ENCODE measurements at regions not wholly inside any gene's neighbourhood (a gene's known extent, or its start where the extent isn't known, plus 50 kb on each side); places are given as distances from the start of the nearest gene placed in this dataset.

DNA sequence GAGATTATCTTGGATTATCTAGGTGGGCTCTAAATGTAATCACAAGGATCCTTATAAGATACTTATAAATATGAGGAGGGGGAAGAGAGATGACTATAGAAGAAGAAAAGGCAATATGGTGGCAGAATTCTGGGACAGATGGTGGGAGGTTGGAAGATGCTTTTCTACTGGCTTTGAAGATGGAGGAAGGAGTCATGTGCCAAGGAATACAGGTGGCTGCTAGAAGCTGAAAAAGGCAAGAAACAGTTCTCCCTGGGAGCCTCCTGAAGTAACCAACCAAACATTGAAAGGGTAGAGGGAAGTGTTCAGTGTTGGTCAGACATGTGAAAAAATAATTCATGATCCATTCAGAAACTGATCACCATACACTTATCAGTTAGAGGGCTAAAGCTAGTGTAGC lies 213.3 kb downstream of the WDR11 start:
- H3K27ac Mint-ChIP-seq, result no peak overlapping the region
- H3K4me1 Mint-ChIP-seq (ENCODE audit: low read depth), result no peaks in the 10 kb centered on the region
- H3K9me3 Mint-ChIP-seq (ENCODE audit: low read depth), result no peaks in the 10 kb centered on the region
- no peaks in the 10 kb centered on the region for H3K27me3 Mint-ChIP-seq
- no peaks in the 10 kb centered on the region for H3K36me3 Mint-ChIP-seq
- H3K4me3 Mint-ChIP-seq, result no peak overlapping the region

DNA sequence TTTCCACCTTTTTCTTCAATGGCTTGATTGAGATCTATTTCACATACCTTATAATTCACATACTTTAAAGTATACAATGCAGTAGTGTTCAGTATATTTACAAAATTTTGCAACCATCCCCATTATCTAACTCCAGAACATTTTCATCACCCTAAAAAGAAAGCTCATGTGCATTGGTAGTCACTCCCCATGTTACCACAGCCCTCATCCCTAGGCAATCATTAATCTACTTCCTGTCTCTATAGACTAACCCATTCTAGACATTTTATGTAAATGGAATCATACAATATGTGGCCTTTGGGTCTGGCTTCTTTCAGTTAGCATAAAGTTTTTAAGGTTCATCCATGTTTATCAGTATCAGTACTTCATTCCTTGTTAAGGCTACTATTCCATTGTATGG lies 214.2 kb downstream of the WDR11 start:
- Mint-ChIP-seq H3K36me3 (no peaks in the 10 kb centered on the region), H3K4me3 (no peak overlapping the region), H3K27me3 (no peaks in the 10 kb centered on the region), H3K4me1 (ENCODE audit: low read depth) (no peaks in the 10 kb centered on the region), H3K9me3 (ENCODE audit: low read depth) (no peaks in the 10 kb centered on the region), H3K27ac (no peak overlapping the region)

DNA sequence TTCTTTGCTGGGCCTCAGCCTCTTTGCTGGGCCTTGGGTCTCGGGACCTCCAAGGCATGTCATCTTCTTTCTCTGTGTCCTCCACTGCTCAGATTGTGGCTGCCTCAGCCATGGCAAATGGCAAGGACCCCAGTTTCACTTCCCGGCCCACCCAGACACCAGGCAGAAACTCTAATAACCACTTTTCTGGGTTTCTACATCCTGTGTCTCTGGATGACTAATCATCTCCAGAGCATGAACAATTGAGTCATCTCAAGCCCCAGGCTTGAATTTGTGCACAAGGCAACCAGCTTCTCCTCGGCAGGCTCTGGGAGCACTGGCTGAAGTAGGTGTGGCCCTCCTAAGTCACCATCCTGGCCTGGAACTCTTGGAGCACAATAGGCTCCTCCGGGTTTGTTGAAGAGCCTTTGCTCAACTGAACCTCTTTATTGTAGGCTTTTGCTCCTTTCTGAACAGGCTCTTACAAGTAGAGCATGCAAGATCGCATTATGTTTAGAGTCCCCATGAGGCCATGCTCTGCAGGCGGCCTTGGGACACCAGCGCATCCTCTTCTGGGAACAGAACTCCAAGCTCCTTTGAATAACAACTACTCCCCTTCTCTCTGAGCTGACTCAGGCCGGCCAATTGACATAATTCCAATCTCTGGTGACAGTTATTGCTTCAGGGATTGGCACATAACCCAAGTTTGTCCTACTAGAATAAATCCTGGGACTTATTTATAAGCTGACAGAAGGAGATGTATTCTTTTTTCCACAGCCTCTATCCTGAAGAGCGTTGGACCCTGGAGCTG lies 218.1 kb downstream of the WDR11 start:
- no peaks in the 10 kb centered on the region for H3K27me3 Mint-ChIP-seq
- no peak overlapping the region for H3K27ac Mint-ChIP-seq
- H3K36me3 Mint-ChIP-seq, result no peaks in the 10 kb centered on the region
- H3K4me3 Mint-ChIP-seq, result no peak overlapping the region
- no peaks in the 10 kb centered on the region for H3K4me1 Mint-ChIP-seq (ENCODE audit: low read depth)
- no peaks in the 10 kb centered on the region for H3K9me3 Mint-ChIP-seq (ENCODE audit: low read depth)

DNA sequence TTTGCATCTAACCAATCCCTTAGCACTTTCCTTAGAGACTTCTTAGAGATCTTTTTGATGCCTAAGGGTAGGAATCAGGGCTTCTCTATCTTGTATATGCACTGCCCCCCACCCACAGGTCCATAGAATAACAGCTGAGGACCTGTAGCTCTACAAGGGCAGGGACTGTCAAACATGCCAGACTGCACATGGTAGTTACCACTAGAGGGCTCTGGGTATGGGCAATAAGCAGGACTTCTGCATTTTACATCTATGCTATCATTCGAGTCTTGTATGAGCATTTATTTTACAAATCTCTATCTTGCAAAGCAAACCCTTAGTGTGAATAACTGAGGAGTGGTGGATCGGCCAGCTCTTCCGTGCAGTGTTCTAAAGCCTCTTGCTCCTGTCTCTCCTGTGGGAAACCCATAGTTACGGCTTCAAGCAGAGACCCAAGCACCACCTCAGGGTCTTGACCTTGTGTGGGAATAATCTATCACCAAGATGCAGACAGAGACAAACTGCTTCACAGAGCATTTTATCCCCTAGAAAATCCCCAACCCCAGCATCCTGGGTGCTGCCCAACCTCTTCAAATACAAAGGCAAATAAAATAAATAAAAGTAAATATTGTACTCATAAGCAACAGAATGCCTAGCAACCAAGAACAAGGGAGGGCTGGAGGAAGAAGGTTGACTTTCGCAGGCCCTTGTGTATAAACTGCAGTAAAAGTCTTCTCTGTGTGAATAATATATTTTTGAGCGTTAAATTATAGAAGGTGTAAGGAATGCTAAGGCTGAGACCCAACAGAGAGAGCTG lies 219.3 kb downstream of the WDR11 start:
- Mint-ChIP-seq H3K27me3 (no peaks in the 10 kb centered on the region), H3K4me1 (ENCODE audit: low read depth) (no peaks in the 10 kb centered on the region), H3K4me3 (no peak overlapping the region), H3K27ac (no peak overlapping the region), H3K9me3 (ENCODE audit: low read depth) (no peaks in the 10 kb centered on the region), H3K36me3 (no peaks in the 10 kb centered on the region)

DNA sequence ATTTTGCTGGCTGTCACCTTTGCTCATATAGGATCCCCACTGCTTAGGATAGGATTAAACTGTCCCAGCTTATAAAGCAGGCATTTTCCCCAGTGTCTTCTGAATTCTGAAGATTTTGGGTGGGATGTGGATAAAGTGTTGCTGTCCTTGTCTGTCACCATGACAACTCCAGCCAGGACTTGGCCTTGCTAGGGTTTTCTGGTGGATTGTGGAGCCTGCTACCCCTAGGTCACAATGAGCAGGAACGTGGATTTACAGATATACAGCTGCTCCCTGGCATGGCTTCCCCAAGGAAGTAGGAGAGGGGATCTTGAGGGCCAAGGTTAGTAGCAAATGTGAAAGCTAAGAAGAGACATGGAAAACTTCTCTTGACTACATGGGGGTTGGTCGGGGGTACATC lies 220.7 kb downstream of the WDR11 start:
- Mint-ChIP-seq H3K27me3 (no peaks in the 10 kb centered on the region), H3K36me3 (no peaks in the 10 kb centered on the region), H3K9me3 (ENCODE audit: low read depth) (no peaks in the 10 kb centered on the region), H3K4me3 (no peak overlapping the region), H3K4me1 (ENCODE audit: low read depth) (no peaks in the 10 kb centered on the region), H3K27ac (no peak overlapping the region)

DNA sequence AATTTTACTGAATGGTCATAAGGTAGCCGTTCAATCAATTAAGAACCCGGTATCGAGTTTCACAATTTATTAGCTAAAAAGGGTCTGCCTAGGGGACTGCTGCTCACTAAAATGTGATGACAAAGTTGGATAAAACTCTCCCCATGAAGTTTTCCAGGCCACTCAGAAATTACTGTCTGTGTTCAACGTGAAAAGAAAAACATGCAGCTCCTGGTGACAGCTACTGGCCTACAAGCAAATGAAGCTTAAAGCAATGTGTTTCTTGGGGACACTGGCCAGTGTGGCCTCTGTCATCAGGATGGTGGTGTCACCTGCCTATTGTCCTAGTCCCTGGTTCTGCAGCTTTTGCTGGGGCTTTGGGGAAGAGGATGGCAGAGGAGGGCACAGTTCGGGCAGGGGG lies 222.6 kb downstream of the WDR11 start:
- Mint-ChIP-seq H3K36me3 (no peaks in the 10 kb centered on the region), H3K4me3 (no peak overlapping the region), H3K27ac (no peak overlapping the region), H3K4me1 (ENCODE audit: low read depth) (no peaks in the 10 kb centered on the region), H3K9me3 (ENCODE audit: low read depth) (no peaks in the 10 kb centered on the region), H3K27me3 (no peaks in the 10 kb centered on the region)

DNA sequence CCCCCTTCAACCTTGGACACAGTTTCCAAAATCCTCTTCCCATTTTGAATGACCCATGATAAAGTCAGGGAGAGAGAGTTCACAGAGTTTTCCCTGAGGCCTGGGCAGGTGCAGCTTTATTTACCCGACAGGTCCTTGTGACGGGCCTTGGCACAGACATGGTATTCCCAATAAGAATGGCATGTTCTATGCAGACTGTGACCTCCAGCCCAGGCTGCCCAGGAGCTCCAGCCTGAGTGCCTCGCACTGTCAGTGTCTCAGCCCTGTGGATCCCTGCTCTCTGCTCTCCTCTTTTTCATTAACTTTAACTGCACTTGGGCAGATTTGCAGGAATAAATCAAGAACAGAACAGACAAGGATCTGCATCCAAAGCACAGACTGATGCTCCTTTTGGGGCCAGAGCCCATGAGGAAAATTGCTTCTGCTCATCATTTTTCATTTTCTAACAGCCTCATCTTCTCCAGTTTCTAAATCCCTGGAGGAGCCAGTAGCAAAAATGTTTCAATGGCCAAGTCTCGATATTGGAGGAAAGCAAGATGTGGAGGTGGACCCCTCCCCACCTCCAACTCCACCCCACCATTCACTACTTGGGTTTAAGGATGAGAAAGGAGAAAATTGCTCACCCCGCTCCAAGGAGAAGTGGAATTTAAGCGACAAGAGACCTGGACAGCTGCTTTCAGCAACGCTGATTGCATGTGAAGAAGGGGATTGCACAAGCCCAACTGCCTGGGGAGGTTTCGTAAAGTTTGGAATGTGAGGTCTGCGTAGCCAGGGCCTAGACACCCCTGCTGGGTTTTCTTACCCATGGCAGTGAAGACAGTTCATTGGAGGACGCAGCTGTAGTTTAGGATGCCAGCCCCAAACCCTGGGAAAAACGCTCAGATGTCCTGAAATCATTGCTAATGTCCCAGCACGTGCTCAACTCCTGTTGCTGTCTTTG lies 225.9 kb downstream of the WDR11 start:
- no peaks in the 10 kb centered on the region for H3K36me3 Mint-ChIP-seq
- no peaks in the 10 kb centered on the region for H3K9me3 Mint-ChIP-seq (ENCODE audit: low read depth)
- H3K4me1 Mint-ChIP-seq (ENCODE audit: low read depth), result no peaks in the 10 kb centered on the region
- H3K27me3 Mint-ChIP-seq, result no peaks in the 10 kb centered on the region
- no peak overlapping the region for H3K4me3 Mint-ChIP-seq
- H3K27ac Mint-ChIP-seq, result no peak overlapping the region

DNA sequence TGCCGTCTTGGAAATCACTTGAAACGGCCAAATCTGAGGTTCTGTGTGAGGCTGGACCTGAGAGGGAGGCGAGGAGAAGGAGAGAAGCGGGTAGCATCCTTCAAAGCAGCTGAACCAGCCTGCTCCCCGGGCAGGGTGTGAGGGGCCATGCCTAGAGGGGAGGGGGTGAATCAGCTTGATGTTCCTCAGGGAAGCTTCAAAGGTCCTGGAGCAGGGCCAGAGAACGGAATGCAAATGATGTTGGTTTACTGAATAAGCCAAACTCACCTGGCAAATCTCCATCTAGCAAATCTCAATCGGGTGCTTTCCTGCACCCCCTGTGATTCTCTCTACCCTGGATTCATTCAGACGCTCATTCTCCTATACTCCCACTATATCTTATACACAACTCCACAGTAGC lies 226.9 kb downstream of the WDR11 start:
- no peaks in the 10 kb centered on the region for H3K27me3 Mint-ChIP-seq
- no peak overlapping the region for H3K27ac Mint-ChIP-seq
- no peaks in the 10 kb centered on the region for H3K9me3 Mint-ChIP-seq (ENCODE audit: low read depth)
- no peaks in the 10 kb centered on the region for H3K4me1 Mint-ChIP-seq (ENCODE audit: low read depth)
- H3K4me3 Mint-ChIP-seq, result no peak overlapping the region
- H3K36me3 Mint-ChIP-seq, result no peaks in the 10 kb centered on the region

DNA sequence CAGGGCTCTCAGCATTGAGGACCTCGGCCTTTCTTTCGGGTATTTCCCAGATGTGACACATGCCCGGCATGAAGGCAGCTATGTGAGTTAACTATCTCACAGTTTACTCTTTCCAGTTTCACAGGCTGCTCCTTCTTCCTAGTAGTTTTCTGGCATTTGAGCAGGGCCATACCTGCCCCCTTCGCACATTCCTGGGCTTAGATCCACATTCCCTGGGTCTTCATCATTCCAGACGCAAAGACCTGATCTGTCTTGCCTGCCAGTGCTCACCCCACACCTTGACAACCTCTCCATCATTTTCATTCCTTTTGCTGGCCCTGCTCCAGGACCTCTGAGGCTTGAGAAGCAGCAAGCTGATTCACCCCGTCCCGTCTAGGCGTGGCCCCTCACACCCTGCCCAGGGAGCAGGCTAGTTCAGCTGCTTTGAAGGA lies 227.5 kb downstream of the WDR11 start:
- H3K36me3 Mint-ChIP-seq, result no peaks in the 10 kb centered on the region
- H3K9me3 Mint-ChIP-seq (ENCODE audit: low read depth), result no peaks in the 10 kb centered on the region
- no peak overlapping the region for H3K4me3 Mint-ChIP-seq
- no peak overlapping the region for H3K27ac Mint-ChIP-seq
- no peaks in the 10 kb centered on the region for H3K27me3 Mint-ChIP-seq
- H3K4me1 Mint-ChIP-seq (ENCODE audit: low read depth), result no peaks in the 10 kb centered on the region

DNA sequence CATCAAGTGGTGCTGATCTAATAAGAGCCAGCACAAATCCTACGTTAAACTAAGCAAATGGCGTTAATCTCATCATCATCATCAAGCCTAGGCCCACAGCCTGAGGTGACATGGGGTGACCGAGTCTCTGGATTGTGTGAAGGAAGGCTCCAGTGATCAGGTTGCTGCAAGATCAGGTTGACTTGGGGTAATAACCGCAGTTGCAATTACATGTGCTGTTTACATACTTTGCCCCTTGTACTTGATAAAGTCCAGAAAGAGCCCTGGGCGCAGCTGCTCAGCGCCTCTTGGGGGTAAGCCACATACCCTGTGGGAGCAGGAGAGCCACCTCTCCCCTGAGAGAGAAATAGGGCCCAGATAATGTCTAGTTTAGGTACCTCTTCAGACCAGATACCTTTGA lies 228.1 kb downstream of the WDR11 start:
- Mint-ChIP-seq H3K27me3 (no peaks in the 10 kb centered on the region), H3K36me3 (no peaks in the 10 kb centered on the region), H3K4me1 (ENCODE audit: low read depth) (no peaks in the 10 kb centered on the region), H3K4me3 (no peak overlapping the region), H3K9me3 (ENCODE audit: low read depth) (no peaks in the 10 kb centered on the region), H3K27ac (no peak overlapping the region)

DNA sequence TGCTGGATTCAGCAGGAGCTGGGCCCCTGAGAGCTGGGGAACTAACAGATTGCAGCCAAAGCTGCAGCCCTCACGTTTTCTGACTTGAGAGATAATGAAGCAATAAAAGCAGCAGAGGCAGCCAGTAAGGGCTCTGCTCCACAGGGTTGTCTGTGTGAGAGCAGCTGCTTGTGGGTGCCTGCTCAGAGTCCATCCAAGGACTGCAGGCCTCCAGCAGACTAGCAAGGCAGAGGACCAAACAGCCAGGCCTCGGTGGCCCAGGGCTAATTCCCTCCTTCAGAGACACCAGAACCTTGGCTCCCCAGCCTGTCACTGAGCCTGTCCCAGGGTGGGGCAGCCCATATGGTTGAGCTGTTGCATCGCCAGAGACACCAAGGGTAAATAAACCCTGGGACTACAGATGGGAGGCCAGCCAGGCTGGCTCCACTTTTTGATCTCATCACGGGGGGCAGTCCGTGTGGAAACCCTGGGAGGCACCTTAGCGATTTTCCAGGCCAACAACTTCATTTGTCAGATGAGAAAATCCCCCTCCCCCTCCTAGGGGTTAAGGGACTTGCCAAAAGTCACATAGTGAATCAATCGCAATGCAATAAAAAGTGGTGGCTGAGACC lies 229.2 kb downstream of the WDR11 start:
- H3K27ac Mint-ChIP-seq, result no peak overlapping the region
- H3K27me3 Mint-ChIP-seq, result no peaks in the 10 kb centered on the region
- H3K4me3 Mint-ChIP-seq, result no peak overlapping the region
- no peaks in the 10 kb centered on the region for H3K4me1 Mint-ChIP-seq (ENCODE audit: low read depth)
- H3K9me3 Mint-ChIP-seq (ENCODE audit: low read depth), result no peaks in the 10 kb centered on the region
- H3K36me3 Mint-ChIP-seq, result no peaks in the 10 kb centered on the region

DNA sequence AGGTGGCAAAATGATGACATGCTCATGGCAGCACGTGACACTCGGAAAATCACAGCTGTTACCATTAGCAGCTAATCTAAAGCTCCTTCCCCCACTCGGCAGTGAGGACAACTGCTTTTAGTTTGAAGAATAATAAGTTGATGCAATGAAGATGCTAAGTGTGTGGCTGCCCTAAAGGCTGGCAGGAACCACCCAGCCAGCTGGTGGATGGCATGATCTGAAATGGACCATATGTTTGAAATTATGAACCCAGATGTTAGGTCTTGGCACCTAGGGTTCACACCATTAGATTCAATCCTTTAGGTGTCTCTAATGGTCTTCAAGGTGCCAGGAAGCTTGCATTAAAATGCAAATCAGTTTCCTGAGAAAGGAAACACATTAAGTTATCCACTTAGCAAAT lies 230.1 kb downstream of the WDR11 start:
- H3K36me3 Mint-ChIP-seq, result no peaks in the 10 kb centered on the region
- no peaks in the 10 kb centered on the region for H3K4me1 Mint-ChIP-seq (ENCODE audit: low read depth)
- H3K4me3 Mint-ChIP-seq, result no peak overlapping the region
- H3K27ac Mint-ChIP-seq, result no peak overlapping the region
- no peaks in the 10 kb centered on the region for H3K27me3 Mint-ChIP-seq
- no peaks in the 10 kb centered on the region for H3K9me3 Mint-ChIP-seq (ENCODE audit: low read depth)

DNA sequence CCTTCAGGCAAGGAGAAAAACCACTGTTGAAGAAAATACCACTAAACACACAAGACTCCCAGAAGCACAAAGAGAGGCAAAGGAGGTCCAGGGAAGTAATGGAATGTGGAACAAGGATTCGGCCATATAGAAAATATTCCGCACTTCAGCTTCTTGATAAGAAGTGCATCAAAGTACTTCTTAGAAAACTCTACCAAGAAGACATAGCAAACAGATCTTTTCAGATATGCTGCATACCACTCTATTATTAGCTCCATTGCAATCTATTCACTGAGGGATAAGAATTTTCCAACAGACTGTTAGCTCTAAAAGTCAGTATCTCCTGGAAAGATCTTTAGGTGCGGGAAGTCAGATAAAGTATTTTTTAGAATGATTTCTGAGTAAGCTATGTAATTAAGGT lies 231.8 kb downstream of the WDR11 start:
- no peak overlapping the region for H3K4me3 Mint-ChIP-seq
- H3K27me3 Mint-ChIP-seq, result no peaks in the 10 kb centered on the region
- H3K9me3 Mint-ChIP-seq (ENCODE audit: low read depth), result no peaks in the 10 kb centered on the region
- H3K27ac Mint-ChIP-seq, result no peak overlapping the region
- H3K36me3 Mint-ChIP-seq, result no peaks in the 10 kb centered on the region
- no peaks in the 10 kb centered on the region for H3K4me1 Mint-ChIP-seq (ENCODE audit: low read depth)

DNA sequence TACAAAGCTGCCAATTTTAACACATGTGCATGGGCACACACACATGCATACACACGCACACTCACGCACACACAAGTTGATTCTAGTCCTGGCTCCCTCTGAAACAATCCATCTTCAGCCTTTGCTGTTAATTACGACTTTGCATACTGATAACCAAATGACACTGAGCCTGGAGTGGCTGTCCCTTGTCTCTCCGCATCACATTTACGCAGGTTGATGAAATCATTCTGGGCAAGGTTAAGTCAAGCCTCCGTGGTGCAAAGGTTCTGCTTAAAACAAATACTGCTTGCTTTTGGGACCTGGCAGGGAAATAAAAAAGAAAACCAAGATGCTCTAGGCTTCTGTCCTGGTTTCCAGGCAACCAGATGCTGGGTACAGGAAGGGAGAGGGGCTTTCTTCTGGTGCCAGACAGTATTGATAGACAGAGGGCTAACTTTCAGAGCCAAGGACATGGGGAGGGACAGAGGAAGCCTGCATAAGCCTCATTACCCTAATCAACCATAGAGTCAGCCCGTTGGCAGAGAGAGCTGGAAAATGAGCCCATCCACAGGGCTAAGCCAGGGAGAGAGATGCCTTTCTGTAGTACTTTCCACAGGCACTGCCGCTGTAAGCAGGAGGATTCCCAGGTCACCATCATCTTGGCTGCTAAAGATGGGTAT lies 233.0 kb downstream of the WDR11 start:
- Mint-ChIP-seq H3K27me3 (no peaks in the 10 kb centered on the region), H3K4me1 (ENCODE audit: low read depth) (no peaks in the 10 kb centered on the region)

More for the DNA sequence above, 233.0 kb downstream of the WDR11 start:
- H3K4me3 Mint-ChIP-seq, result no peak overlapping the region
- no peak overlapping the region for H3K27ac Mint-ChIP-seq
- H3K9me3 Mint-ChIP-seq (ENCODE audit: low read depth), result no peaks in the 10 kb centered on the region
- no peaks in the 10 kb centered on the region for H3K36me3 Mint-ChIP-seq
